Dedifferentiated amniotic fluid mesenchymal stem cell (primary cell): ENCODE measurements at regions not wholly inside any gene's neighbourhood (a gene's known extent, or its start where the extent isn't known, plus 50 kb on each side); places are given as distances from the start of the nearest gene placed in this dataset.
"Not testable (repeated sequence)": the region's sequence is repeated elsewhere in the genome, so short reads cannot be mapped to it uniquely, and the experiment has no call there.

ENCODE experiments used
- DNase-seq: peaks from one replicate; pipeline ENCODE4 v3.0.0-alpha.2; 2016; ENCODE audit errors: extremely low spot score

DNA sequence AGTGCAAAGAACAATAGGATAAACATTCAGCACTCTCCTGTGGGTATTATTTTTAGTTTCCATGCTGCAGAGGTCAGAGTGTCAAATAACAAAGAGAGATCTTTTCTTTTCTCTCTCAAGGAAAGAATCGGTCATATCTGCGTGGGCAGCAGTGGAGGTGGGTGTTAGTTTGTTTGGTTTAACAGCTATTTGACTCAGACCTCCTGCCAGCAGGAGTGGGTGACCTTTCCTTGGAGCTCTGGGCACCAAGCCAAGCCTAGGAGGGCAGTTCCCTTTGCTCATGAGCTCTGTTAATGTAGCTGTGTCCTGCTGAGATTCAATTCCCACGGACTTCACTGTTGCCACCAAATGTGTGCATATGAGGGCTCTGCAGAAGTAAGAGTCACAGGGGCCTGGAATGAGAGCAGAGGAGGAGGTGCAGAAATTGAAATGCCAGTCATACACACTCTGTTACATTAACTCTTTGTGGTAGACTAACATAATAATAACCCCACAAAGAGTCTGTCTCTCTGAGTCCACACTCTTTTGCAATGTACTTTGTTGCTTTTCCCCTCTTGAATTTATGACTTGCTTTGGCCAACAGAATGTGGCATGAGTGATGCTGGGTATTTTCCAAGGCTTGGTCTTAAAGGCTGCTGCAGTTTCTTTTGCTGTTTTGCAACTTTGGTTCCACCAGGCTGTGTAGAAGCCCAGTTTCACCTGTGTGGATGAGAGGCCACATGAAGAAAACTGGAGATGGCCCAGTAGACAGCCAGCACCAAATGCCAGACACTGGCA is 76.0 kb upstream of the GRK3 start:
- peak; percentile 31 for DNase-seq

GRCh38 chr22:25489947-25490346 is 74.5 kb upstream of the GRK3 start:
- no peak for DNase-seq

DNA sequence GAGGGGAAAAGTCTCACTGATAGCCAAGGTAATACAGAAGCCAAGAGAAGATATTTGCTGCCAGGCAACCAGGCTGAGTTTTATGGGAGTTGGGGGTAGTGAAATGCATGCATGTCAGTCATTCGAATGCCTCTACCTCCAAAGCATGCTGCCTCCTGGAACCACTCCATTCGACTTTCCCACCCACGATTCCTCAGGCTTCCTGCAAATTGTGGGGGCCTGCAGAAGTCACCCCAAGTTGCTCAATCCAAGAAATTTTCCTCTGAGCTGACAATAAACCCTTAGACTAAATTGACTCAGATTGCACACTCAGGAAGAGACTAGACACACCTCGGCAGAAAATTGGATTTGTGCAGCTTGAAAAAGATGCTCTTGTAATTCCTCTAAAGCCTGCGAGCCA is 73.6 kb upstream of the GRK3 start:
- no peak for DNase-seq

DNA sequence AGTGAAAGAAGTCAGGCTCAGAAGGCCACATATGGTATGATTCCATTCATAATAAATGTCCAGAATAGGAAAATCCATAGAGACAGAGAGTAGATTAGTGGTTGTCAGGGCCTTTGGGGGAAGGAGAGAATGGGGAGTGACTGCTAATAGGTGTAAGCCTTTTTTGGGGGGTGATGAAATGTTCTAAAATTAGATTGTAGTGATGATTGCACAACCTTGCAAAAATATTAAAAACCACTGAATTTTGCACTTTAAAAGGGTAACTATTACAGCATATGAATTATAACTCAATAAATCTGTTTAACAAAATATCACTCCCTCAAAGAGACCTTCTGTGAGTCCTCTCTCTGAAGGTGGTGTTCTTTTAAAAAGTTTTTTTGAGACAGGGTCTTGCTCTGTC is 72.3 kb upstream of the GRK3 start:
- no peak for DNase-seq

DNA sequence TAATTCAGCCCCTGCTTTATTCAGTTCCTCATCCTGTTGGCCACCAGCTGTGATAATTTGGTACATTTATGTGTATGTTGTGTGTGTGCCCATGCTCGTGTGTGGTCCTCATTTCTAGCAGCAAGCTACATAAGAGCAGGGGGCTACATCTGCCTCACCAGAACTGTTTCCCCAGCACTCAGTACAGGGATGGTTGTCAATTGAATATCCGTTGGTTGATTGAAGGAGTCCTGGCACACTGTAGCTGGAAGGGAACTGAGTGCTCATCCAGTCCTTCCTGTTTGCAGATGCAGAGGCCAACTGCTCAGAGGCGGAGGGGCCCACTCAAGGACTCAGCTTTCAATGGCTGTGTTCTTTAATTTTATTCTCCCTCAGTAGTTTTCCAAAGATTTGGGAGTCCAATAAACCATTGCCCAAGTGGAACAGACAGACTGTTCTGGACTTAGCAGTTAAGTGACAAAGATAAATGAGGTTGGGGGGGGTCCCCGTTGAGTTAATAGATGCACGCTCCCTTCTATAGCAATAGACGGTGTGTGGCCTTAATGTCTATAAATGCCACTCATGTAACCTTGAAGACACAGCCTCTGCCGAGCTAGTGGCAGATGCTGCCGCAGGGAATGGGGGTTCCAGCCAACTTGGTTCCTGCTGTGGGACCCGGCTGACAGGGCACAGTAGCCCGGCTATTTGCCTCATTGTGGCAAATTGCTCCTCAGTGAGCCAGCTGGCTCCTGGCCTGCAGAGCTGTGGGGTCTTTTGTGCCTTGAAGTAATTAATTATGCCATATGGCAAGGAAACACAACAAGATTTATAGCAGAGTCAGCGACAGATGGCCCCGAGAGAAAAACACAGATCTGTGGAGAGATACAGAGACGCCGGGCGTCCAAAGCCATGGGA is 71.4 kb upstream of the GRK3 start:
- no peak for DNase-seq

DNA sequence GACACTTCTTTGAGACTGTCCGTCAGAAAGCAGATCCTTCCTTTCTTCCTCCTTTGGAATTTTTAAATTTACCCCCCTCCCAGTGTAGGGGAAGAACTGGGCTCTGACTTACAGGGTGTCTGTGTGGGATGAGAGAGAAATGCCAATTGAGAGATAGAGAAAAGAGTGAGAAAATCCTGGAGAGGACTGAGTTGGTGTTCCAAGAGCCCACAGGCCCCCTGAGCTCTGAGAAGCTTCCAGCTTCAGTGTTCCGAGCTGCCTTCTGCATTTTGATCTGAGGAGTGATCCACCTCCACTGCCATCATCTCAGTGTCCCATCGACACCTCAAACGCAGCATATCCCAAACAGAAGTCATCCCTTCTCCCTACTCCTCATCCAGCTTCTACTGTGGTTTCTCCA is 70.7 kb upstream of the GRK3 start:
- DNase-seq = no peak

GRCh38 chr22:25494774-25495173 is 69.7 kb upstream of the GRK3 start:
- DNase-seq = no peak

- no peak for DNase-seq
Measured at GRCh38 chr22:25495285-25495684, 69.2 kb upstream of the GRK3 start.

DNA sequence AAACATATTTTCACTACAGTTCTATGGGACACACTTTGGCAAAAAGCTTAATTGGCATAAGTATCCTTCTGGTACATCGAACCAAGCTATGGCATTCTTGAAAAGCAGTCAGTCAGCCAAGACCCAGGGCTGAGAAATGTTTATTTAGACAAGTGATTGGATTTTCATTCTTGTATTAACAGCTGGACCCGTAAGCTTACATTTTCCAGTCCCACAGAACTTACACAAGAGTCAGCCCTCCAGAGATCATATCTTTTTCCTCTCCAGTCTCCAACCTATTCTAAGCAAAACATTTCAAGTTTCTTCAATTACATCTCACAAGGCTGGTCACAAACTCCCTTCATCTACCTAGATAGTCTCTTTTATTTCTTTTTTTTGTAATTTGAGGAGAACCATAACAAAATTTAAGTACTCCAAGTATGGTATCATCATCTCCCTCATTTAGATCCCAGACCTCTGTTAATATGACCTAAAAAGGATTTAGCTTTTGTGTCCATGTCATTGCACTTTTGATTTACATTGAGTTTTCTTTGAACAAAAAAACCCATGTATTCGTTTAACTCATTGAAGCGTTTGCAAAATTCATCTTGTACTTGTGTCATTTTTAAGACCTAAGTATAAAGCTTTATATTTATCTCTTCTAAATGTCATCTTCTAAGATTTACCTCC is 67.9 kb upstream of the GRK3 start:
- peak; percentile 52 for DNase-seq

DNA sequence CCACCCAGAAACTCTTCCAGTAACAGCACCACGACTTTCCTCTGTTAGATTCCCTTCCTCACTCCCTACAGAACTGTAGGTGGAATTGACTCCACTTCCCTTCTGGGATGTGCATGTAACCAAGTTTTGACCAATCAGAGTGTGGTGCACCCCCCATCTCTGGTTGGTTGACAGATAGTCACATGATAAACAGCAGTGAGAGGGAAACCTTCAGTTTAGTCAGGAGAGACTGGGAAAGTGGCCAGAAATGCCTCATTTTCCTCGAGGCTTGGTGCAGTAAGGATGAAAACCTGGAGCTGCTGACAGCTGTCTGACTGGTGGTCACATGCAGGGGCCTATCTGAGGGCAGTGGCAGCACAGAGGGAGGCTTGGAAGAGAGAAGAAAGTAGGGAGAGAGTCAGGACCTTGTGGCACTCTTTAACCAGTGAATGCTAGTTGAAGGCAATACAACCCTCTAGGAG is 67.3 kb upstream of the GRK3 start:
- no peak for DNase-seq

DNA sequence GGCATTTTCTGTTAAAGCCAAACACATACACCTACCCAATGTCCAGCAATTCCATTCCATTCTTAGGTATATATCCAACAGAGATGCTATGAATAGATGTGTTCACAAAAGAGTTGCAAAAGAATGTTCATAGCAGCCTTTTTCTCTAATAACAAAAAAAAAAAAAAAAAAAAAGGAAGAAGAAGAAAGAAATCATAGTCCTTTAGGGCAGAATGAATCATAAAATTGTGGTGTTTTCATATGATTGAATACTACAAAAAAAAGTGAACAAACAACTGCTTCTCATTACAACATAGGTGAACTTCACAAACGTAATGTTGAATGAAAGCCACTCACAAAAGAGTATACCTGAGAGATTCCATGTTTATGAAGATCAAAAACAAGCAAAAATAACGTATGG is 66.8 kb upstream of the GRK3 start:
- no peak for DNase-seq

GRCh38 chr22:25500671-25501070 is 63.8 kb upstream of the GRK3 start:
- DNase-seq = not testable (repeated sequence)

DNA sequence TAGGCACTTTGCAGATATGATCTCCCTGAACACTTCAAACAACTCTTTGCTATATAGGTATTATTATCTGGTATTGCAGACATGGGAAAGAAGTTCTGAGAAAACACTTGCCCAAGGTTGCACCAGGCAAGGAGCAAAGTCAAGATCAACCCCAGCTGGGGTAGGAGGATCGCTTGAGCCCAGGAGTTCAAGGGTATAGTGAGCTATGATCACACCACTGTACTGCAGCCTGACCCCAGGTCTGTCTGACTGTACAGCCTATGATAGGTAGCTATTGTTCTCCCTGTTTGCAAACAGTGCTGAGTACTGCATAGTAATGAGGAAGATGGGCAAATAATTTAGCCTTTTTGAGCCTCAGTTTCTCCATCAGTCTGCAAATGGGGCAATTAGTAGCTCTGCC is 60.5 kb upstream of the GRK3 start:
- not testable (repeated sequence) for DNase-seq

DNA sequence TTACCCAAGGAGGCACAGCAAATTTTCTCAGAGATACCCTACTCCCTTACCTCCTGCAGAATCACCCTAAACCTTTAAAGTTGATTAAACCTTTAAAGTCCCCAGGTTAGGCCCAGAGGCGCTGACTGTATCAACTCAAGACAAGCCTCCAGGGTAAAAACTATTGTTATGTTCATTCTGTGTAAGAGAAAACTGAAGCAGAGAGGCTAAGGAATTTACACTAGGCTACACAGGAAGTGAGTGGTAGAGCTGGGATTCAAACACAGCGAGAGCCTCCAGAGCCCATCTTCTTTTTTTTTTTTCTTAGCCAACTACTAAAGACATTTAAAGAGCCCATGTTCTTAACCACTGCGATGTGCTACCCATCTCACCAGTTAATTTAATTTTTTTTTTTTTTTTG is 56.3 kb upstream of the GRK3 start:
- DNase-seq = no peak

DNA sequence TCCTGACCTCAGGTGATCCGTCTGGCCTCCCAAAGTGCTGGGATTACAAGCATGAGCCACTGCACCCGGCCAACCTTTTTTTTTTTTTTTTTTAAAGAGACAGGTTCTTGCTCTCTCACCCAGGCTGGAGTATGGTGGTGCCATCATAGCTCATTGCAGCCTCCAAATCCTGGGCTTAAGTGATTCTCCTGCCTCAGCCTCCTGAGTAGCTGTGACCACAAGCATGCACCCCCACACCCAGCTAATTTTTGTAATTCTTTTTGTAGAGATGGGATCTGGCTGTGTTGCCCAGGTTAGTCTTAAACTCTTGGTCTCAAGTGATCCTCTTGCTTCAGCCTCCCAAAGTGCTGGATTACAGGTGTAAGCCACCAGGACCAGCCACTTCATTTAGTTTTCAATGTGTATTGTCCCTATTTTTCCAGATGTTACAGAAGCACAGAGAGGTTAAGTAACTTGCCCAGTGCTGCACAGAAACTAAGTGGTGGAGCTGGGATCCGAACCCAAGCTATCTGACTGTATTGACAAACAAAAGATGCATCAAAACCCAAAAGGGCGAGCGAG is 55.6 kb upstream of the GRK3 start:
- DNase-seq = no peak

DNA sequence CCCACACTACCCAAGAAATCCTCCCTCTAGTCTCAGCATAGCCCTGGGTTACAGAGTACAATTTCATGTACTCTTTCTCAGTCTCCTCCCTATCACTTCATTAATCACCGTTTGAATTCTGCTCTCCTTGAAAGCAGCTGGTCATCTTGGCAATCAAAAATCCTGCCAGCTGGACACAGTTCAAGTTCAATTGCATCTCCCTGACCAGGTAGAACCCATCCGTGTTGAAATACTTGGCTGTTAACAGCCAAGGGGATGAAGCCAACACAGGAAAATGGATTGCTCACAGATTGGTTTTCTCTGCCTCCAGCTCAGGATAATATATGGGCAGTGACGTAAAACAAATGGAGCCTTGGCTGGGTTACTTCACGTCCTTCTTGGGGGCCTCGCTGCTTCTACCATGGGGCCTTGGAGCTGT is 55.1 kb upstream of the GRK3 start:
- DNase-seq = no peak

DNA sequence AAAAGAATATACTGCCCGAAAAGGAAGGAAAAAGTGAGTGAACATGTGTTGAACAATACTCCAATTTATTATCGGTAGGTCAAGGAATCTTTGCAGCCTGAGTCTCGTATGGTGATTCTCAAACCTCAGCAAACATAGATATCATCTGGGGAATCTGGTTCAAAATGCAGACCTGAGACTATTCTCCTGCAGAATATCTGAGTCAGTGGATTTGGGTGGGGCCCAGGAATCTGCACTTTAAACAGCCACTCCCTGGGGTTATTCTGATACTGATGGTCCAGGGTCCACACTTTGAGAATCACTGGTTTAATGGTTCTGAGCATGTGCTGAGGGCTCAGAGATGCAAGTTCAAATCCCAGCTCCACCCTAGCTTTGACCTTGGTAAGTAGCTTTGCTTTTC is 53.6 kb upstream of the GRK3 start:
- DNase-seq = no peak

- DNase-seq = no peak
Measured at GRCh38 chr22:25511725-25512124, 52.8 kb upstream of the GRK3 start.

DNA sequence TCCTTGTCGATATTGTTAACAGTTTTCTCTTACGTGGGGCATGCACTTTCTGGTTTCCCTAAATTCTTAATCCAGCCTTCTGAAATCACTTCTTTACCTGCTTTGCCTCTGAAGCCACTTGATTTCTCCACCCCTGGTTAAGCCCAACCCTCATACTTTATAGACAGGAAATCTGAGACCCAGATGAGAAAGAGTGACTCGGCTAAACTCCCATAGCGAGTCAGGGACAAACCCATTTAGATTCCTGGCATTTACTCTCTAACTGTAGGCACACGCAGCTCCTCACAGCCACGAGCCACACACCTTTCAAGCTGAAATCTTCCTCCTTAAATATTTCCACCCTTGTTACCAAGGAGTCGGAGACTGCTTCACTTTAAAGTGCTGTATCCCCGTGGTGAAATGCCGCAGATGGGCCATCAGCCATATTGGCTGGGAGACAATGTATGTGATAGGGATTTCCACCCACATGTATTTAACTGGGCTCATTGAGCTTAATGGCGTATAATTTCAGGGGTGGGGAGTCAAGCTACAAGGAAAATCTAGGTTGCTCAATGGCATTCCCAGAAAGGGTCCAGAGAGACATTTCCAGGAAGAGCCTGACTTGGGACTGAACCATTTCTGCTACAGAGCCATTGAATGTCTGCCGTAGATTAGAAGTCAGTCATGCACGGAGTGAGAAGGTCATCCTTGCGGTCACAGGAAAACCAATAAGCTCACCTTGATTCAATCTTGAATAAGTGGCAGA is 49.9 kb upstream of the GRK3 start:
- no peak for DNase-seq
